H1 (cell line): ENCODE measurements at regions not wholly inside any gene's neighbourhood (a gene's known extent, or its start where the extent isn't known, plus 50 kb on each side); places are given as distances from the start of the nearest gene placed in this dataset.

ENCODE experiments used
- CTCF ChIA-PET: fragments of 300-600 bp; sonication (Branson Sonifier 250); formaldehyde crosslinking; loops from one replicate; lab custom pipeline; 2021; ENCODE audit not compliant: partially characterized antibody; lab: Charles Lee
- POLR2A ChIA-PET: fragments of 300-600 bp; sonication (Branson Sonifier 250); formaldehyde crosslinking; loops from one replicate; lab custom pipeline; 2021; ENCODE audit warnings: inconsistent platforms; ENCODE audit not compliant: partially characterized antibody; lab: Charles Lee
- DNase-seq, 2 experiments: peaks; one replicate each; pipeline versions ENCODE4 v3.0.0 to v3.0.0-alpha.2; 2010 to 2022; ENCODE audit warnings: low spot score in 2 of 2, low read depth in 1 of 2, mixed read lengths in 1 of 2
- FAIRE-seq: peaks from 2 replicates; lab custom pipeline; 2011; peaks lifted over from hg19 to GRCh38; lab: Jason Lieb, UNC
- H2AFZ ChIP-seq: 2 replicates; pipeline ENCODE4 v1.8.1; 2012; ENCODE audit warnings: low read length, inconsistent platforms
- H2AK5ac ChIP-seq: 2 replicates; pipeline ENCODE4 v1.6.1; 2013; ENCODE audit warnings: low read depth, low read length
- H2BK120ac ChIP-seq: replicated peaks from 2 replicates; pipeline ENCODE3; 2013; ENCODE audit warnings: low read depth, low read length, inconsistent platforms
- H2BK12ac ChIP-seq: 2 replicates; pipeline ENCODE4 v1.6.1; 2013; ENCODE audit warnings: low read depth, low read length
- H2BK15ac ChIP-seq: 2 replicates; pipeline ENCODE4 v1.6.1; 2013; ENCODE audit warnings: low read length
- H2BK20ac ChIP-seq: 2 replicates; pipeline ENCODE4 v1.6.1; 2013; ENCODE audit warnings: low read length
- H2BK5ac ChIP-seq: 2 replicates; pipeline ENCODE4 v1.6.1; 2013; ENCODE audit warnings: low read depth, low read length
- H3K14ac ChIP-seq: 2 replicates; pipeline ENCODE4 v1.6.1; 2013; ENCODE audit warnings: inconsistent platforms; ENCODE audit not compliant: insufficient read length
- H3K18ac ChIP-seq: 2 replicates; pipeline ENCODE4 v1.6.1; 2013; ENCODE audit warnings: low read length; ENCODE audit errors: extremely low read depth
- H3K23ac ChIP-seq: 2 replicates; pipeline ENCODE4 v1.6.1; 2013; ENCODE audit warnings: inconsistent platforms; ENCODE audit not compliant: insufficient read length
- H3K23me2 ChIP-seq: 2 replicates; pipeline ENCODE4 v1.6.1; 2013; ENCODE audit warnings: low read depth, low read length
- H3K27ac ChIP-seq: 2 replicates; pipeline ENCODE4 v1.6.1; 2011; ENCODE audit warnings: low read depth, low read length, inconsistent platforms
- H3K27me3 ChIP-seq, 4 experiments: replicated peaks in 1 of 4; 1 replicate in 1 of 4; 2 replicates in 3 of 4; pipeline versions ENCODE4 v1.6.1 to v1.8.1; 2011 to 2013; ENCODE audit warnings: low read length in 3 of 4, mild to moderate bottlenecking in 3 of 4, inconsistent platforms in 2 of 4, mixed read lengths in 2 of 4, moderate library complexity in 1 of 4; ENCODE audit not compliant: control insufficient read depth in 3 of 4, insufficient read depth in 3 of 4; ENCODE audit errors: extremely low read depth in 1 of 4
- H3K36me3 ChIP-seq, 4 experiments: 2 replicates each; pipeline versions ENCODE4 v1.6.1 to v1.8.1; 2011 to 2013; ENCODE audit warnings: mild to moderate bottlenecking in 4 of 4, low read length in 3 of 4, moderate library complexity in 2 of 4, control low read depth in 1 of 4, inconsistent platforms in 1 of 4; ENCODE audit not compliant: insufficient read depth in 4 of 4, control insufficient read depth in 2 of 4
- H3K4ac ChIP-seq: replicated peaks from 2 replicates; pipeline ENCODE3; 2013; ENCODE audit warnings: low read length, low read depth, mixed read lengths, inconsistent platforms; ENCODE audit not compliant: insufficient read length
- H3K4me1 ChIP-seq, 4 experiments: replicated peaks in 1 of 4; 1 replicate in 1 of 4; 2 replicates in 3 of 4; pipeline versions ENCODE4 v1.6.1 to v1.8.1; 2011 to 2013; ENCODE audit warnings: low read length in 3 of 4, inconsistent platforms in 2 of 4, mixed read lengths in 1 of 4; ENCODE audit not compliant: insufficient read depth in 4 of 4, control insufficient read depth in 3 of 4
- H3K4me2 ChIP-seq, 2 experiments: 2 replicates each; pipeline versions ENCODE4 v1.6.1 to v1.8.1; 2011 to 2013; ENCODE audit warnings: low read depth in 2 of 2, low read length in 2 of 2, control low read depth in 1 of 2, inconsistent platforms in 1 of 2, mild to moderate bottlenecking in 1 of 2; ENCODE audit not compliant: insufficient read depth in 1 of 2
- H3K4me3 ChIP-seq, 4 experiments: fragments of 200-600, 300-600 bp in 1 of 4; sonication (generic), shearing (Covaris generic), sonication (Bioruptor Twin) in 1 of 4; 2 replicates each; pipeline versions ENCODE4 v1.5.1 to v1.8.1; 2011 to 2016; ENCODE audit warnings: low read length in 4 of 4, low read depth in 3 of 4, control low read depth in 2 of 4, inconsistent platforms in 2 of 4, mild to moderate bottlenecking in 2 of 4, mixed read lengths in 1 of 4, moderate library complexity in 1 of 4; ENCODE audit not compliant: insufficient read depth in 2 of 4; ENCODE audit errors: extremely low read depth in 1 of 4
- H3K56ac ChIP-seq: replicated peaks from 2 replicates; pipeline ENCODE3; 2013; ENCODE audit warnings: low read depth, mild to moderate bottlenecking, mixed read lengths, low read length, inconsistent platforms; ENCODE audit not compliant: insufficient read length
- H3K79me1 ChIP-seq: 2 replicates; pipeline ENCODE4 v1.6.1; 2013; ENCODE audit warnings: low read depth, low read length, control low read depth
- H3K79me2 ChIP-seq, 2 experiments: 2 replicates each; pipeline versions ENCODE4 v1.6.1 to v1.8.1; 2012 to 2013; ENCODE audit warnings: low read length in 2 of 2, mild to moderate bottlenecking in 2 of 2, inconsistent platforms in 1 of 2; ENCODE audit not compliant: insufficient read depth in 2 of 2, control insufficient read depth in 1 of 2
- H3K9ac ChIP-seq, 4 experiments: replicated peaks in 1 of 4; 1 replicate in 1 of 4; 2 replicates in 3 of 4; pipeline versions ENCODE4 v1.6.1 to v1.8.1; 2011 to 2013; ENCODE audit warnings: low read depth in 3 of 4, low read length in 3 of 4, control low read depth in 2 of 4, mild to moderate bottlenecking in 2 of 4, moderate library complexity in 2 of 4, inconsistent platforms in 1 of 4; ENCODE audit errors: extremely low read depth in 1 of 4
- H3K9me3 ChIP-seq, 2 experiments: 2 replicates each; pipeline versions ENCODE4 v1.6.1 to v1.8.1; 2012 to 2013; ENCODE audit warnings: mild to moderate bottlenecking in 2 of 2, moderate library complexity in 2 of 2, control low read depth in 1 of 2, inconsistent platforms in 1 of 2, low read depth in 1 of 2, low read length in 1 of 2, mixed read lengths in 1 of 2; ENCODE audit not compliant: insufficient read depth in 2 of 2
- H4K20me1 ChIP-seq, 2 experiments: replicated peaks in 1 of 2; 2 replicates each; pipeline versions ENCODE3 to v1.8.1; 2011 to 2013; ENCODE audit warnings: inconsistent platforms in 2 of 2, low read length in 2 of 2, mild to moderate bottlenecking in 1 of 2; ENCODE audit not compliant: insufficient read depth in 2 of 2, control insufficient read depth in 1 of 2
- H4K5ac ChIP-seq: 2 replicates; pipeline ENCODE4 v1.6.1; 2013; ENCODE audit warnings: low read length, low read depth, mixed read lengths, inconsistent platforms; ENCODE audit not compliant: insufficient read length
- H4K8ac ChIP-seq: 2 replicates; pipeline ENCODE4 v1.8.0; 2013; ENCODE audit warnings: mild to moderate bottlenecking, moderate library complexity, low read length, inconsistent platforms; ENCODE audit not compliant: insufficient read depth; ENCODE audit errors: extremely low read depth
- H4K91ac ChIP-seq: replicated peaks from 2 replicates; pipeline ENCODE3; 2013; ENCODE audit warnings: low read length, mixed read lengths, inconsistent platforms; ENCODE audit not compliant: insufficient read length
- POU5F1 ChIP-seq: IDR thresholded peaks from 2 replicates; pipeline ENCODE4 v1.6.1; 2011; ENCODE audit warnings: low read depth, mild to moderate bottlenecking, low read length, moderate library complexity
- SP1 ChIP-seq: IDR thresholded peaks from 2 replicates; pipeline ENCODE4 v1.6.1; 2011; ENCODE audit warnings: low read depth, low read length
- WGBS, 2 experiments: shearing (Covaris generic) in 1 of 2; methylation state at CpG; one replicate each; pipeline versions ENCODE4 v1.1.6 to v1.1.7; 2013 to 2015; ENCODE audit warnings: low lambda C conversion rate in 2 of 2, mixed read lengths in 2 of 2, inconsistent platforms in 1 of 2, low coverage in 1 of 2, missing lambda C conversion rate in 1 of 2; ENCODE audit not compliant: insufficient replicate concordance in 2 of 2, insufficient coverage in 1 of 2, insufficient read length in 1 of 2; ENCODE audit errors: extremely low coverage in 1 of 2, missing lambda C conversion rate in 1 of 2; 5-methylcytosine and 5-hydroxymethylcytosine counted together

GRCh38 chr10:130958981-130959751, 352.4 kb downstream of the TCERG1L start:
- DNase-seq, result peak in 1 of 2 experiments; percentile 17
- TF ChIP-seq SP1 (no peak), POU5F1 (no peak)
- TF ChIP-seq, all 59 proteins: peak for 0
- Histone ChIP-seq H3K9ac (no peak overlapping the region), H2BK15ac (no peak overlapping the region), H3K4me3 (no peak overlapping the region), H3K4me1 (peaks cover 0 to 4% (median 0%) of the 10 kb centered on the region in 4 experiments; a peak in 2 of 7 replicates), H2AK5ac (no peak overlapping the region), H4K8ac (no peak overlapping the region), H2BK20ac (0 out of 2 replicates have a peak overlapping the region, but pooled peaks have one; percentile 21), H3K23ac (no peak overlapping the region), H3K56ac (no peak overlapping the region), H3K79me1 (no peaks in the 10 kb centered on the region), H2BK5ac (no peak overlapping the region), H3K4me2 (no peak overlapping the region), H4K20me1 (no peaks in the 10 kb centered on the region), H2AFZ (no peak overlapping the region), H4K5ac (no peak overlapping the region), H3K9me3 (peaks cover 0 to 3% of the 10 kb centered on the region in 2 experiments; a peak in 1 of 4 replicates), H4K91ac (no peak overlapping the region), H2BK120ac (no peak overlapping the region), H3K27ac (no peak overlapping the region), H3K14ac (no peak overlapping the region), H3K27me3 (no peaks in the 10 kb centered on the region), H3K4ac (no peak overlapping the region), H3K36me3 (no peaks in the 10 kb centered on the region), H3K79me2 (no peaks in the 10 kb centered on the region), H3K18ac (no peak overlapping the region), H2BK12ac (no peak overlapping the region), H3K23me2 (no peaks in the 10 kb centered on the region)
- FAIRE-seq, result no peak
- ChIA-PET CTCF (interaction anchor here (1.8 to 2.2 kb wide), 2 partner anchors 10 to 12 kb away, joined by 4 to 10 read pairs; no protein-coding TSS in a partner anchor), POLR2A (no interaction called here)
- WGBS, 2 experiments, result 93% methylated on average over 16 of the region's 16 CpGs; no CpG with 5 or more reads in 1 of the 2 experiments
